ENCODE measurements at regions not wholly inside any gene's neighbourhood (a gene's known extent, or its start where the extent isn't known, plus 50 kb on each side); places are given as distances from the start of the nearest gene placed in this dataset.

GRCh38 chr18:11322006-11322405 lies 172.6 kb upstream of the PIEZO2 start:
- no peak for DNase-seq (ENCODE audit: low read depth, low spot score)

GRCh38 chr18:11320986-11321385 lies 171.6 kb upstream of the PIEZO2 start:
- DNase-seq (ENCODE audit: low read depth, low spot score), result no peak

- DNase-seq (ENCODE audit: low read depth, low spot score), result no peak
Observed at GRCh38 chr18:11316546-11316945, 167.2 kb upstream of the PIEZO2 start.

GRCh38 chr18:11310476-11311086 lies 161.2 kb upstream of the PIEZO2 start:
- DNase-seq (ENCODE audit: low read depth, low spot score), result no peak

- DNase-seq (ENCODE audit: low read depth, low spot score), result no peak
Observed at GRCh38 chr18:11309172-11309571, 159.8 kb upstream of the PIEZO2 start.

- DNase-seq (ENCODE audit: low read depth, low spot score), result no peak
Observed at GRCh38 chr18:11308499-11308898, 159.1 kb upstream of the PIEZO2 start.

GRCh38 chr18:11307716-11308115 lies 158.3 kb upstream of the PIEZO2 start:
- DNase-seq (ENCODE audit: low read depth, low spot score), result no peak

- no peak for DNase-seq (ENCODE audit: low read depth, low spot score)
Observed at GRCh38 chr18:11305507-11305906, 156.1 kb upstream of the PIEZO2 start.

GRCh38 chr18:11304928-11305327 lies 155.6 kb upstream of the PIEZO2 start:
- DNase-seq (ENCODE audit: low read depth, low spot score), result no peak

GRCh38 chr18:11296946-11297345 lies 147.6 kb upstream of the PIEZO2 start:
- no peak for DNase-seq (ENCODE audit: low read depth, low spot score)

GRCh38 chr18:11293794-11294193 lies 144.4 kb upstream of the PIEZO2 start:
- DNase-seq (ENCODE audit: low read depth, low spot score), result no peak

GRCh38 chr18:11290786-11291185 lies 141.4 kb upstream of the PIEZO2 start:
- no peak for DNase-seq (ENCODE audit: low read depth, low spot score)

GRCh38 chr18:11289248-11289647 lies 139.9 kb upstream of the PIEZO2 start:
- no peak for DNase-seq (ENCODE audit: low read depth, low spot score)

- DNase-seq (ENCODE audit: low read depth, low spot score), result no peak
Observed at GRCh38 chr18:11288401-11288800, 139.0 kb upstream of the PIEZO2 start.

- DNase-seq (ENCODE audit: low read depth, low spot score), result no peak
Observed at GRCh38 chr18:11286431-11286830, 137.1 kb upstream of the PIEZO2 start.

- no peak for DNase-seq (ENCODE audit: low read depth, low spot score)
Observed at GRCh38 chr18:11284811-11285210, 135.4 kb upstream of the PIEZO2 start.

- no peak for DNase-seq (ENCODE audit: low read depth, low spot score)
Observed at GRCh38 chr18:11284349-11284748, 135.0 kb upstream of the PIEZO2 start.

- DNase-seq (ENCODE audit: low read depth, low spot score), result no peak
Observed at GRCh38 chr18:11283479-11284161, 134.3 kb upstream of the PIEZO2 start.

- DNase-seq (ENCODE audit: low read depth, low spot score), result no peak
Observed at GRCh38 chr18:11279461-11279860, 130.1 kb upstream of the PIEZO2 start.

GRCh38 chr18:11276678-11277077 lies 127.3 kb upstream of the PIEZO2 start:
- no peak for DNase-seq (ENCODE audit: low read depth, low spot score)

GRCh38 chr18:11274144-11274794 lies 124.9 kb upstream of the PIEZO2 start:
- DNase-seq (ENCODE audit: low read depth, low spot score), result no peak

- no peak for DNase-seq (ENCODE audit: low read depth, low spot score)
Observed at GRCh38 chr18:11272516-11272915, 123.1 kb upstream of the PIEZO2 start.

GRCh38 chr18:11271954-11272353 lies 122.6 kb upstream of the PIEZO2 start:
- DNase-seq (ENCODE audit: low read depth, low spot score), result no peak

All from brain pericyte (primary cell).